ENCODE measurements at regions not wholly inside any gene's neighbourhood (a gene's known extent, or its start where the extent isn't known, plus 50 kb on each side); places are given as distances from the start of the nearest gene placed in this dataset.

DNA sequence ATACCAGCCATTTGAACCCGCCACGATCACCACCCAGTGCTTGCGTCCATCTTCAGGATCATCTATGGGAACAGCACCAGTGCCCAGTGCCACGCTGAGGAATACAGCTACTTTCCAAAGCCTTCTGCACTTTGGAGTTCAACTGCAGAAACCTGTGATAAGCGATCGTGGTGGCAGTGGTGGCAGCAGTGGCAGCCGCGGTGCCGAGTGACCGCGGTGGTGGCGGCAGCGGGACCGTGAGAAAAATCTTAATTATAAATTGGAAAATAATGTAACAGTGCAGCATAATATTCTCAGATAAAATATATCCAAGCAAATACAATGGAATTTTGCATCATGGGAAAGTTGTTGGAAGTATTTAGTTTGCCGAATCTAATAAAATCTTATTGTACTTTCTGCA is 2270.9 kb downstream of the PCDH9 start:
- DNase-seq: no peak
- in situ Hi-C loops (cut with MboI; ENCODE audit: low pct_unique_long_range_greater_than_20kb, low sequenced_read_pairs): no loop called here

DNA sequence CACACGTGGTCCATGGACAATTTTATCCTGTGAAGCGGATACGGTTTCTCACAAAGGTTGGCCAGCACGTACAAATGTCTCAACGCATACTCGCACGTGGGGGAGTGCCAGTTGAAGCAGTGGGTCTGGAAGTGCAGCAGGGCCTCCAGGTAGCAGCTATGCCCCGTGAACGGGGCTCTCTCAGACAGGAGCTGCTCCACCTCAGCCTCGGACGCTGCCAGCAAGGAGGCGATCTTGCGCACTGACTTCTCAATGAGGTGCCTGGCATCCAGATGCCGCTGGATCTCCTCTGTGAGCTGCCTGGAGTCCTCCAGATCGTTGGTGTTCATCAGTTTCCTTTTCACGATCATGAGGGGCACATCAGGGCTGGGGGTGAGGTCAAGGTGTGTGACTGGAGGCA is 2272.0 kb downstream of the PCDH9 start:
- in situ Hi-C loops (cut with MboI; ENCODE audit: low pct_unique_long_range_greater_than_20kb, low sequenced_read_pairs): no loop called here
- no peak for DNase-seq

DNA sequence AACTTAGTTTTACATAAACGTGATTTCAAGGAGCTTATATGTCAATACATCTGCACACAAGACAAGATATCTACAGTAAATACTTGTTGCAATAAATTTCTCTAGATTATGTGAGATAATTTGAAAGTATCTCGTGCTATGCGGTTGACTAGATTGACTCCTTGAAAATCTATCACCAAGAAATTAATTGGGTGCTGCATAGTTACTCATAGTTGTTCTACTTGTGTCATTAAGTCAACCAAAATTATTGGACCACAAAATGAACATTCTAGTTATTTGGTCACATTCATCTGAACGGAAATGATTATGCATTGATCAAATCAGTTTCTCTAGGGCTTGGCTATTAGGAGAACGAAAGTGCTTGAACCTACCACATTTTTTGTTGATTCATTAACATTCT is 2291.5 kb downstream of the PCDH9 start:
- DNase-seq: no peak
- in situ Hi-C loops (cut with MboI; ENCODE audit: low pct_unique_long_range_greater_than_20kb, low sequenced_read_pairs): no loop called here

DNA sequence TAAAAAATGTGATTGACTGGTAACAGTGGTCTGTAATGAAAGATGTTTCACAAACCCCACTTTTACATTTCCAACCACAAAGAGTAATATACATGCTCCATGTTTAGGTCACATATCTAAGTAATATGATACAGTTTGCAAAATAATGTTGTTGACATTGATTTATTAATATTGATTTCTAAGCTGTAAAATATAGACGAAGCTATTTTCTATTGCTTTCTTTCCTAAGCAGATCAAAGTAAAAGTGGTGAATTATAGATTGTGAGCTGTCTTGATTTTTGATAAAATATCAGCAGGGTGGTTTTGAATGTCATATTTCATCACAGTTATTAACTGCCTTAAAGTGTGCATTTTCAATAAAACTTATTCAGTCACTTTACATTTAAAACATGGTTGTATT is 2292.8 kb downstream of the PCDH9 start:
- in situ Hi-C loops (cut with MboI; ENCODE audit: low pct_unique_long_range_greater_than_20kb, low sequenced_read_pairs): no loop called here
- no peak for DNase-seq

DNA sequence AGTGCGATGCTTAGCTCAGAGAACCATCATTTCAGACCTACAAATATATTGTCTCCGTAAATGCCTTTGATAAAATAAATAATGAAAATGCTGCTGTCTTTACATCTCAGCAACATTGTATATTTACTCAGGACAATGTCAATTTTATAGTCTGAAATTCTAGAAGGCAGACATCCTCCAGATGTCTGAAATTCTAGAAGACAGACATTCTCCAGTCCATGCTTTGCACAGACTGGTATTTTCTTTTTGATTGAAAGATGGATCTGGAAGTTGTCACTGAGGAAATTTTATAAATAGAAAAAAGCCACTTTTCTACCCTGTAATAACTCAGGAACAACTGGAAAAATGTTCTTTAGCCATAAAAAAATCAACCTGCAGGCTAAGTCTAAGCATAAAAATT is 2293.3 kb downstream of the PCDH9 start:
- no peak for DNase-seq
- in situ Hi-C loops (cut with MboI; ENCODE audit: low pct_unique_long_range_greater_than_20kb, low sequenced_read_pairs): no loop called here

DNA sequence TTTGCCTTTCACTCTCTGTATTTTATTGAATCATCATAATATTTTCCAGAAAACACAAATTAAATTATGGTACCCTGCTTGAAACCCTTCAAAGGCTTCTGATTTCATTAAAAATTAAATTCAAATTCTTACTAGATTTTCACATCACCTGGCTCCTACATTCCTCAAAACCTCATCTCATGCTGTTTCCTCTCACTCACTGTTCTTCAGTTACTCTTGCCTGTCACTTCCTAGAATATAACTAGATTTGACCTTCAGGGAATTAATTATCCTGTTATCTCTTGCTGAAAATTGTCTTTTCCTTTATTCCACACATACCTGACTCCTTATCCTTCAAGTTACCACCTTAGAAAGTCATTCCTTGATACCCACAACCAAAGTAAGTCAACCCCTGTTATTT is 2294.7 kb downstream of the PCDH9 start:
- DNase-seq: no peak
- in situ Hi-C loops (cut with MboI; ENCODE audit: low pct_unique_long_range_greater_than_20kb, low sequenced_read_pairs): no loop called here

DNA sequence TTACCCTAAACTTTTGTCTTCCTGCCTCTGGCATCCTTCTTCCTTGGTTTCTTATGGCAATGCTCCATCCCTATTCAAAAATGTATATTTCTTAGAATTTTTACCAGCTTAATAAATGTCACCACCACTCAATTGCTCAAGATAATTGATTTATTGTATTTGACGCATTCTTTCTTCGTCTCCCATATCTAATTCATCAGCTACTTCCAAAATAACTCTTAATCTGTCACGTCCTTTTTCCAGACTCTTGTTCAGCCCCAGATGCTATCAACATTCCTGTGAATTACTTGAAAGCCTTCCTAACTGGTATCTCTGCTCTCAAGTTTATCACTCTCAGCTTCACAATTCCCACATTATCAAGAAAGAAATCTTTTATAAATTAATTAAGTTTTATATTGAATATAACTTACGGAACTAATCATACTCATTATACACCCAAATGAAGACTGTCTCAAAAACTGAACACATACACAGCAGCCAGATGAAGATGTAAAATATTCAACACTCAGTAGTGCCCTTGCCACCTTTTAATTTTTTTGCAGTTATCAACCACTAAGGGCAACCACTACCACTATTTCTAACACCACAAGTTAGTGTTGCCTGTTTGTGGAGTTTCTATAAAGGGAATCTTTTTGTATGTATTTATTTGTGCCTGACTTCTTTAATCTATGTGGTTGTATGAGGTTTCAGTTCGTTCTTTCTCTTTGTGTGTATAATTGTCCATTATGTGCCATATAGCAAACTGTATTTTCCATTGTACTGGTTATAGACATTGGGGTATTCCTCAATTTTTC is 2295.4 kb downstream of the PCDH9 start:
- in situ Hi-C loops (cut with MboI; ENCODE audit: low pct_unique_long_range_greater_than_20kb, low sequenced_read_pairs): no loop called here
- no peak for DNase-seq

DNA sequence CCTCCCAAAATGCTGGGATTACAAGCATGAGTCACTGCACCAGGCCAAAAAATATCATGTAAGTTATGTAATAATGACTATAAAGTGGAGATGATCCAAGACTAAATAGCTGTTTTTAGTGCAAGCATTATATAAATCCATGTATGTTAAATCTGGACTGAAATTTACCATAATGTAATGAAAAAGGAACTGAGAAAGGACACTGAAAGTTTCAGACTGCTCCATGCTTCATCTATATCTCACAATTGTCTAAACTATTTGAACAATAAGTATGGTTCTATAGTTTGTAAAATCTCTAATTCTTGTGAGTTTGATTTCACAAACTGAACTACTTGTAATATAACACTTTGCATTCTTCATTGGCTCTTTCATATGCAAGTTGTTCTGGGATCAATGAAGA is 2299.5 kb downstream of the PCDH9 start:
- DNase-seq: no peak
- in situ Hi-C loops (cut with MboI; ENCODE audit: low pct_unique_long_range_greater_than_20kb, low sequenced_read_pairs): no loop called here

DNA sequence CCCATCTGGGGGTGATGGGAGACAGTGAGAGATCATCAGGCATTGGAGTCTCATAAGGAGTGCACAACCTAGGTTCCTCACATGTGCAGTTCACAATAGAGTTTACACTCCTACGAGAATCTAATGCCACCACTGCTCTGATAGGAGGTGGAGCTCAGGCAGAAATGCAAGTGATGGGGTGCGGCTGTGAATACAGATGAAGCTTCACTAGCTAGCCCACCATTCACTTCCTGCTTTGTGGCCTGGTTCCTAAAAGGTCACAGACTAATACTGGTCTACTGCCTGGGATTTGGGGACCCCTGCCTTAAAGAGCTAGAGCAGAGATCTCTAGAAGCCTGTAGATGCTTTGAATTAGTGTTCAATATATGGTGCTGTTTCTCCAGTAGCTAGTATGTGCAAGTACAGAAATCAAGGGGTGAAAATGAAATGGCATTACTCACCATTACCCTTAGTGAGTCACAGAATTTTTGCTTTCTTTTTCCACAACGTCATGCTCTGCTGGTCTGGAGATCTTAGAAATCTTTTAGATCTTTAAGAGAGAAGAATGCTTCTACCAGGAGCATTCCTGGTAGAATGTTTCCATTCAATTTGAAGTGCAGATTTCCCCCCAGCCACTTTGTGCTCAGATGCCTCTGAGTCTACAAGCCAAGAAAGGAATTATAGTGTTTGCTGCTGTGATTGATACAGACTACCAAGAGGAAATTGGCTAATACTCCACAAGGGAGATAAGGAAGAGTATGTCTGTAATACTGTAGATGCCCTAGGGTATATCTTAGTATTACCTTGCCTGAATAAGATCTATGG is 2301.2 kb downstream of the PCDH9 start:
- no peak for DNase-seq
- in situ Hi-C loops (cut with MboI; ENCODE audit: low pct_unique_long_range_greater_than_20kb, low sequenced_read_pairs): no loop called here

DNA sequence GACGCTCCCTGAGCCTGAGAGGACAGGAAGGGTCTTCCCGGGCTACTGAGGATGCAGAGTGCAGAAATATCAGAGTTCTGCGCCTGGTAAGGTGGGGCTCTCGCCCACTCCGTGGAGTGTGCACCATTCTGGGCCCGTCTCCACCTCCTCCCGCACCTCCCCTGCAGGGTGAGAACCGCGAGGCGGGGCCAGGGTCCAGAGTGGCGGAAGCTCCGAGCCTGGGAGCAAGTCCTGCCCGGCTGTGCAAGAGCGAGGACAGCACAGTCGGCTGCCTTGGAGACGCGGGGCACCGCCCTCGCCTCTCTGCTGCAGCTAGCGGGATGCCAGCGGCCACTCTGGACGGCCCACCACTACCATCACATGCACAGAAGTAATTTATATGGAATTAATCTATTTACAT is 2304.4 kb downstream of the PCDH9 start:
- in situ Hi-C loops (cut with MboI; ENCODE audit: low pct_unique_long_range_greater_than_20kb, low sequenced_read_pairs): no loop called here
- DNase-seq: no peak

DNA sequence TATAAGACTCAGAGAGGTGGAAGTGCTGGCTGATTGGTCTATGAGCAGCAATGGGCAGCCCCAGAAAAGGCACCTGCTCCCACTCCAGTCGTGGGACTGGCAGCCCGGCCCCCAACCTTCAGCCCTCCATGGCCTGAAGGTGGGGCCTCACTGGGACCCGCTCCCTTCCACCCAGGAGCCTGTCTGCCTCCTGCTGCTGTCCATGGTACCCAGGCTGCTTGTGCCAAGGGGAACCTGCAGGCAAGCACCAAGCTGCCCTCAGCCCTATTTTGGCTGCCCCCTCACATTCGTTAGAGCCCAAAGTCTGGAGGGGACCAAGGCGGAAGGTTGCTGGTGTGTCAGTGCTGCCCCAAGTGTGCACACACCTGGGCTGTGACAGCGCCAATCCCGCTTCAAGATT is 2304.9 kb downstream of the PCDH9 start:
- no peak for DNase-seq
- in situ Hi-C loops (cut with MboI; ENCODE audit: low pct_unique_long_range_greater_than_20kb, low sequenced_read_pairs): no loop called here

DNA sequence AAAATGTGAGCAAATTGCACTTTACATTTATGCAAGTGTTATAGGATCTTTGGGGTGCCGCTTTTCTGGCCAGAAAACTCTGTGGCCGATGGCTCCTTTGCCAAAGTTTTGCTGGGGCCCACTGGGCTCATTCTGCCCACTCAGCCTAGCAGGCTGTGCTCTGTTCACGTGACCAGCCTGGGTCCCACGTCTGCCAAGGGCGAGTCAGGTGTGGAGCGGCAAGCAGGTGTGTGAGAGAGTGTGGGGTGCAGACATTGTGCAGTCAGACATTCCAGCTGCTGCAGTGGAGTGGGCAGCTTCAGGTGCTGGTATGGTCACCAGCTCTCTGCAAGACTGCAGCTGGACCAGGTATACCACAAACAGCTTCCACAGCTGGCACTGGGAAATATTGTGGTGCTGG is 2305.7 kb downstream of the PCDH9 start:
- DNase-seq: no peak
- in situ Hi-C loops (cut with MboI; ENCODE audit: low pct_unique_long_range_greater_than_20kb, low sequenced_read_pairs): no loop called here

DNA sequence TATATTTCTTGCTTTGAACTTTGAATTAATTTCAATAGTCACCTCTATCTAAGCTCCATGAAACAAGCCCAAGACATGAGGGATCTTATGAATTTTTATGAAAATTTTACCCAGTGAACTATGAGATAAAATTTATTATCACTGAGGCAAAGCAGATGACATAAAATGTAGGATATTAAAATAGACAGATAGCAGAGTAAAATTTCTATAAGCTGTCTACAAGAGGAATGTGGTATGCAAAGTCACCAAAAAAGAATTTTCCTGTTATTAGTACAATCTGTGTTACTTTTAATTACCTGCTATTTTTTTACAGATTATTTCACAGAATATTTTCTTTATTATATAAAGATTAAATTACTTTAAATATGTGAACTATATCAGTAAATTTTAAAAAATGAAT is 2312.6 kb downstream of the PCDH9 start:
- no peak for DNase-seq
- in situ Hi-C loops (cut with MboI; ENCODE audit: low pct_unique_long_range_greater_than_20kb, low sequenced_read_pairs): no loop called here

DNA sequence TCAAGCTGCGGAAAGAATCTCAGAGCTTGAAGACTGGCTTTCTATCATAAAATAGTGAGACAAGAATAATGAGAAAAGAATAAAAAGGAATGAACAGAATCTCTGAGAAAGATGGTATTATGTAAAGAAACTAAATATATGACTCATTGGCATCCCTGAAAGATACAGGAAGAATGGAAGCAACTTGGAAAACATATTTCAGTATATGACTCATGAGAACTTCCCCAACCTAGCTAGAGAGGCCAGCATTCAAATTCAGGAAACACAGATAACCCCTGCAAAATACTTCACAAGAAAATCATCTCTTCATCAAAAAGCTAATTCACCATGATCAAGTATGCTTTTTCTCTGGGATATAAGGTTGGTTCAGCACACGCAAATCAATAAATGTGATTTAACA is 2318.0 kb downstream of the PCDH9 start:
- in situ Hi-C loops (cut with MboI; ENCODE audit: low pct_unique_long_range_greater_than_20kb, low sequenced_read_pairs): no loop called here
- no peak for DNase-seq

DNA sequence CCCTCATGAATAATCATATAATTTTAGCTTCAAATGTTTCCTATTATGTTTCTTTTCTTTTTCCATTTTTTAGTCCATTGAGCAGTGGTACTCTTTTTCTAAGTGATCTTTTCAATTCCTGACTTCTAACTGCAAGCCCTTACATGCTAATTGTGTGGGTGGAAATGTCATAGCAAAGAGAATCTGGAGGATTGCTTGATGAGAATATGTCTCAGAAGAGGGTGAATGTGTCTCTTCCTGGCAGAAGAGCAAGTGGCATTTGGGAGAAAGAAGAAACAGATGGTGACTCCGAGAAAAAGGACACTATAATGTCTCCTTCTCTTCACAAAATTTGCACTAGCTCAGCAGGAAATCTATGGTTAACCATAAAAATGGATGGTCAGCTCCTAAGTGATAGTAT is 2320.0 kb downstream of the PCDH9 start:
- in situ Hi-C loops (cut with MboI; ENCODE audit: low pct_unique_long_range_greater_than_20kb, low sequenced_read_pairs): no loop called here
- DNase-seq: no peak

DNA sequence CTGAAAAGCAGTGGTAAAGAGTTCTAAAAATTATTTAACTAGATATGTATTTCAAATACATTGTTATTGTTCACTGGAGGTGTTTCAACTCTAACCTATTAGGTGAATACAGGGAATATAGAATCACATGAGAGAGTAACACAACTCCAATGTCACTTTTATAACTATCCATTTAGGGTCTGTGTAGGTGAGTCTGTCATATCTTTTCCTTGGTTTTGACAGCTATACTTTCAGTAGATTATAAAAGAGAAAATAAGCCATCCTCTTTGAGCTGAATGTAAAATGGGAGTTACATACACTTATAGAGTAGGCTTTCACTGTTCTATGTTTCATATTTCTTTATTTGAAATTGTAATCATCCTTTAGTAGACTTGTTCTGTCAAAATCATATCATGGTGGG is 2321.0 kb downstream of the PCDH9 start:
- in situ Hi-C loops (cut with MboI; ENCODE audit: low pct_unique_long_range_greater_than_20kb, low sequenced_read_pairs): no loop called here
- no peak for DNase-seq

DNA sequence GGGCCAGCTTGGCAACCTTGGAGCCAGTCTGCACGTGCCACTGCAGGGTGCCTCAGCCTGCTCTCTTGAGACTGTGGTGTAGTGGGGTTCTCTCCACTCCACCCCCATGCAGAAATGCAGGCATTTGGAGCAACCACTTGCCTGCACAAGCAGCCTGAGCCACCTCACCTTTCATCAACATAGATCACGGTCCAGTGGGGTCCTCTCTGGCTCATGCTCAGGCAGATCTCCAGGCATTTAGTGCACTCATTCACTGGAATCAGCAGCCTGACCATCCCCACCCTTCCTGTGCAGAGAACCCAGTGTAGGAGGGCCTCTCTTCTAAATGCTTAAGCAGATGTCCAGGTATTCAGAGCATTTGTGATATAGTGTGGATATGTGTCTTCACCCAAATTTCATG is 2330.1 kb downstream of the PCDH9 start:
- in situ Hi-C loops (cut with MboI; ENCODE audit: low pct_unique_long_range_greater_than_20kb, low sequenced_read_pairs): no loop called here

DNA sequence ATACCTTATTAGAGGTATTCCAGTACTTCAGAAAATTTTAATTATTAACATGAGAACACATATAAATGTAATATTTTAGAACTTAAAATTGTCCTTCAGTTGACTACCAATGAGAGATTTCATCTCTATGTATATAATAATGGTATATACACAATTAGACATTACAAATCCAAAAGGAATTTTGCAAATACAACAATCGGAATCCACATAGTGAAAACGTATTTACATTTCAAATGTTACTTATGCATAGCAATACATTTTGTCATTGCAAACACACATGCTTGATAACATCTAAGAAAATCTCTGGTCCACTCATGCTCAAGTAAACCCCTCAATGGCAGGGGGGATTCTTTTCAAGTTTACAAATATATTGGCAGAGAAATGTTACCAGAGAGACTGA is 2345.2 kb downstream of the PCDH9 start:
- no peak for DNase-seq
- in situ Hi-C loops (cut with MboI; ENCODE audit: low pct_unique_long_range_greater_than_20kb, low sequenced_read_pairs): no loop called here

More for the DNA sequence above, 2330.1 kb downstream of the PCDH9 start:
- DNase-seq: no peak

DNA sequence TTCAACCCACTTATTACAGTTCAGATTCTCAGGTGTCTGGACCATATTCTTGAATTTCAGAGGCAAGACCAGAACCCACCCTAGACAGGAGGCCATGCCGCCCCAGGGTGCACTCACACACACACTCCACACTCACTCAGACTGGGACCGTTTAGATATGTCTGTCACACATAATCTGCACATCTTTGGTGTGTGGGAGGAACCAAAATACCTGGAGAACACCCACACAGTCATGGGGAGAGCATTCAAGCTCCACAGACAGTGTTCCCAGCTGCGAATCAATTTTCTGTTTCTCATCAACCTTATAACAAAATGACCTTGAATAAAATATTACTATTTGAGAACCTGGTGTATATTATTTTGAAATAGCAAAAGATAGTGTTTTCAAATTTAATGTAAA is 2353.0 kb downstream of the PCDH9 start:
- DNase-seq: no peak
- in situ Hi-C loops (cut with MboI; ENCODE audit: low pct_unique_long_range_greater_than_20kb, low sequenced_read_pairs): no loop called here

DNA sequence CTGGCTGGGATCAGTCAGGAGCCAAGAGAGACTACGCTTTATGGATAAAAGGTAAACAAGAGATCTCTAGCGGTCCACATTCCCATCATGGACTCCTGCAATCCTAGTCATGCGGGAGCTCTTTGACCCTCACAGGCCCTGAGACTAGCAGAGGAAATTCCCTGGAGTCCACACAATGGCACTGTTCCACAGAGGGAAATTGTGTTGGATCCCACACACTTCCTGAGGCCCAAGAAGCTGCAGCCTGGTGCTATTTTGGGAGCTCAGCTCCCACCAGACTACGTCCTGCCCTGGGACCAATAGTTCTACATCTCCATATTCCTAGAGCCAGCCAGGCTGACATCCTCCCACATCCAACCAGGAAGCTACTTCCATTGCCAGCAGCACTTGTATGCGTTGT is 2358.4 kb downstream of the PCDH9 start:
- in situ Hi-C loops (cut with MboI; ENCODE audit: low pct_unique_long_range_greater_than_20kb, low sequenced_read_pairs): no loop called here
- no peak for DNase-seq

DNA sequence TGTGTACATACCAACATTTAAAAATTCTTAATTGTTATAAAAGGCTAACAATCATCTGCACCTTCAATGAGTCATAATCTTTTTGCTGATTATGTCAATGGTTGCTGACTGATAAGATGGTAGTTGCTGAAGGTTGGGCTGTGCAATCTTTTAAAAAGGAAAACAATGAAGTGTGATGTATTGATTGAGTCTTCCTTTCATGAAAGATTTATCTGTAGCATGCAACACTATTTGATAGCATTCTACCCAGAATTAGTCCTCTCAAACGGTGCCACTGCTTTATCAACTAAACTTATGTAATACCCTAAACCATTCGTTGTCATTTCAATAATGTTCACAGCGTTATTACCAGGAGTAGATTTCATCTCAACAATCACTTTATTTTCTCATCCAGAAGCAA is 2360.6 kb downstream of the PCDH9 start:
- in situ Hi-C loops (cut with MboI; ENCODE audit: low pct_unique_long_range_greater_than_20kb, low sequenced_read_pairs): no loop called here
- DNase-seq: no peak

Data from KBM-7 (cell line).